IPS DF 19.7 (cell line): ENCODE measurements at regions not wholly inside any gene's neighbourhood (a gene's known extent, or its start where the extent isn't known, plus 50 kb on each side); places are given as distances from the start of the nearest gene placed in this dataset.
A peak's percentile ranks its signal among the peaks of the same experiment; 100 is the strongest.

Experiments used
- DNase-seq: peaks from one replicate; pipeline ENCODE4 v3.0.0-alpha.2; 2013; ENCODE audit warnings: low read depth, low spot score

- no peak for DNase-seq
Measured at GRCh38 chr12:127386723-127387122, 880.2 kb upstream of the TMEM132C start.

DNA sequence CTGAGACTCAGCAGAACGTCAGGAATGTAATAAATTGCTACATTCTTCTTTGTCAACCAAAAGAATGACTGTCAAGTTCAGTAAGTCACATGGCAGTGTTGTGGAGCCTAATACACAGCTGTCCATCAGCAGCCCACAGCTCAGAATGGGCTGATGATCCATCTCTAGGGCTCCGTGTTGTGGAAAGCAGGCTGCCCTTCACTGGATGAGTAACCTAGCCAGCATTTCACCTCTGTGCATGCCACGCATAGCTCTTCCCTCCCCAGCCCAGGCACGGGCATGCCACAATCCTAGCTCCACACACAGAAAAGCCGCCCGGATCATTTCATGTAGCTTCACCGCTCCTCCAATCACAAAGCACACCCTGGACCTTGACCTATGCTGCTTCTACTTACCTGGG is 878.0 kb upstream of the TMEM132C start:
- DNase-seq, result no peak

GRCh38 chr12:127389923-127390322 is 877.0 kb upstream of the TMEM132C start:
- DNase-seq, result peak; percentile 38

GRCh38 chr12:127393465-127393864 is 873.5 kb upstream of the TMEM132C start:
- no peak for DNase-seq

DNA sequence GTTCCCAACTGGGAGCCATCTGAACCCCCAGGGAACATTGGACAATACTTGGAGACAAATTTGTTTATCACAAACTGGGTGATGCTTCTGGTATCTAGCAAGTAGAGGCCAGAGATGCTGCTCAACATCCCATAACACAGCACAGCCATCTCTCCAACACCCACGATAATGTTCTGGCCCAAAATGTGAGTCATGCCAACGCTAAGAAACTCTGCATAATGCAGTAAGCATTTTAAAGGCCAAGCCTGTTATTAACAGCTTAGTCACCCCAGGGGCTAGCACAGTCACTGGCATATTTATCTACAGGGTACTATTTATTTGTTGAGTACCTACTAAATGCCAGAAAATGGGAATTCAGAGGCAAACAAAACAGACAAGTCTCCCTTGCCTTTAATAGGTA is 873.1 kb upstream of the TMEM132C start:
- DNase-seq, result no peak

GRCh38 chr12:127396734-127397133 is 870.2 kb upstream of the TMEM132C start:
- no peak for DNase-seq

DNA sequence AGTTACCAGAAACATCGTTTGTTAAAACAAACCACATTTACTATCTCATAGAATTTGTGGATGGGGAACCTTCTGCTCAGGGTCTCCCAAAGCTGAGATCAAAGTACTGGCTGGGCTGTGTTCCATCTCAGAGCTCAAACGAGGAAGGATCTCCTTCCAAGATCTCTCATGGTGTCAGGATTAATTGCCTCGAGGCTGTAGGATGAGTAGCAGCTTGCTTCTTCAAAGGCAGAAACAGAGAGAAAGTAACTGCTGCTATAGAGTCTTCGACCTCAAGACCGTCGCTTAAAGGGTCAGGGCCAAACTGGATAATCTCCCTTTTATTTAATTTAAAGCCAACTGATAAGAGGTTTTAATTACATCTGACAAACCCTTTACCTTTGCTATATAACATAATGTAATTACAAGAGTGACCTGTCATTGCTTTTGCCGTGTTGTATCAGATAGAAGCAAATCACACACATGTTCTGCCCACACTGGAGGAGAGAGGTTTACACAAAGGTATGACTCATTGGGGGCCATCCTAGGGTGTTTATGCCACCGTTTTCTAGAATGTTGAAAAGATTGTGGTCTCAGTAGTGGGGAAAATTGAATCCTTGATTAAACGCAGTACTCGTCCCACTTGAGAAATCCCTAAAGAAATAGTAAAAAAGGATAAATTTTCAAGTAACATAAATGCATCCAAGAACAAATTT is 868.8 kb upstream of the TMEM132C start:
- DNase-seq, result no peak

DNA sequence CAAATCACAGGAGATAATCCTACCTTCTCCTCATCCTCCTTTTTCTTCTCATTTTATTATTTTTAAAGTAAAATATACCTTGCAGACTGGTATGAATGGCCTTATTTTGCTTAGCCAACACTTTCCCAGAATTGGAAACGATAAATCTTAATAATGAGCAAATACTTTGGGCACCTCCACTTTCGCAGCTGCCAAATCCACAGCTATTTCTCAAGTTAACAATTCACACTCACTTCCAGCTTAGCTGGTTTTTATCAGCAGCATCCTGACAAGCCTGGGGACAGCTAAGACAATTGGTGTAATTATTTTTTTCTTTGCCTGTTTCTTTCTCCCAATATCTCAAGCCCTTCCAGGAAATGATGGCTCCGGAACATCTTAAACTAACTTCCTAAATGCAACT is 867.5 kb upstream of the TMEM132C start:
- DNase-seq, result no peak

DNA sequence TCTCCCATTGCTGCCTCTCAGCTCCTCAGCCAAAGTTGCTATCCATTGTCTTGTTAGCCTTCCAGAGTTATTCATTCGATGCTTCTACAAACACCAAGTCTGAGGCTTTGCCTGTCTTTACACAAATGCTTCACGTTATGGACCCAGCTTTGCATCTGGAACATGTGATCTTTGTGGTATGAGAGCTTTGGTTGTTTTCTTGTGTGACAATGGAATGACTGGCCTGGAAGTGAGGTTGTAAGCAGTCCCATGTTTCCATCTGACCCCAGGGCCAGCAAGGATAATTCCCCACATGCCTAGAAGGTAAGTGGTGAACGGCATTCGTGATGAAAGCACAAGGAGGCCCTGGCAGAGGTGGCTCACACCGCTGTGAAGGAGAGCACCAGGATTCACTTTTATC is 866.7 kb upstream of the TMEM132C start:
- no peak for DNase-seq

- DNase-seq, result no peak
Measured at GRCh38 chr12:127401005-127401404, 866.0 kb upstream of the TMEM132C start.

DNA sequence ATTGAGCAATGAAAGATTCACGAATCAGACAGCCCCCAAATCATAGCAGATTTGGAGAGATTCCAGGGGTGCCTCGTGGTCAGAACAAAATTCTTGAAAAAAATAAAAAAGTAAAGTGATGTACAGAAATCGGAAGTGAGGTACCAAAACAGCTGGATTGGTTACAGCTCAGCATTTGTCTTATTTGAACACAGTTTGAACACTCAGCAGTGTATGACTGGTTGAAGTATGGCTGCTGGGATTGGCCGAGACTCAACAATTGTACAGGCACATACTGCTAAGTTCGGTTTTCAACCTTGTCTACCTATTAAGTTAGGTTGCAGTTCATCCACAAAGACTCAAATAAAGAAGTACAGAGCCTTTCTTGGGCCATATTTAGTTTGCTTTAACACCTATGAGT is 865.4 kb upstream of the TMEM132C start:
- DNase-seq, result no peak

- DNase-seq, result no peak
Measured at GRCh38 chr12:127411166-127411915, 855.6 kb upstream of the TMEM132C start.

DNA sequence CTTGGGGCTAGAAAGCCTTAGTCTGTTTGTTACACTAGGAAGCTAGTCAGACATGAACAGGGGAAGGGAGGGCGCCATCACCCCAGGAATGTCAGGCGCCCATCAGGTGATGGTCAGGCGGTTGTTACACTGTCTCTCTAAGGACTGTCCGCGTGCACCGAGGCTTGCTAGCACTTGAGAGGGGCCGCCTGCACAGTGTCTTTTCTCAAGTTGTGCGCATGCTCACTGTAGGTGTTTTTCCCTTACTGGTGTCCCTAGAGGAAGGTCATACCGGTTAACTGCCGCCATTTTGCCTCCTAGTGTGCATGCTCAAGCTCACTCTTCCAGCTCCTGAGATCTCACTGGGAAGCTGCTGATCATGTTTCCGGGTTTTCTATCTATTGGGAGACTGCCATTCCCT is 855.0 kb upstream of the TMEM132C start:
- no peak for DNase-seq

GRCh38 chr12:127412866-127413265 is 854.1 kb upstream of the TMEM132C start:
- DNase-seq, result no peak

- DNase-seq, result no peak
Measured at GRCh38 chr12:127414186-127414585, 852.8 kb upstream of the TMEM132C start.

DNA sequence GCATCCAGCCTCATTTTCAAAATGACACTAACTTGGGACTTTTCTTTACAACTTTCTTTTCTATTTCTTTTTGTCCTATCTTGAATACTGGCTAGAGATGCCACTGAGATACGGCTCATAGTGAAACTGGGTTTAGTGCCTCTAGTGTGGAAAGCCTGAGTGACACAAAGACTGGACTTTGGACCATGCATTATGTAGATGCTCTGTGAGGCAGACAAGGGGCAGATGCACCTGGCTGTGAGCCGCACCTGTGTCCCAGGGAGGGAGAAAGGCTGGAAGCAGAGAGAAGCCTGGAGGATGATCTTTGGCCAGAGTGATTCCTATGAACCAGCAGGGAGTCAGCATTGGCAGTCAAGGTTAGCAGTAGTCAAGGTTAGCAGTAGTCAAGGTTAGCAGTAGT is 852.3 kb upstream of the TMEM132C start:
- DNase-seq, result no peak

- no peak for DNase-seq
Measured at GRCh38 chr12:127416796-127417195, 850.2 kb upstream of the TMEM132C start.

DNA sequence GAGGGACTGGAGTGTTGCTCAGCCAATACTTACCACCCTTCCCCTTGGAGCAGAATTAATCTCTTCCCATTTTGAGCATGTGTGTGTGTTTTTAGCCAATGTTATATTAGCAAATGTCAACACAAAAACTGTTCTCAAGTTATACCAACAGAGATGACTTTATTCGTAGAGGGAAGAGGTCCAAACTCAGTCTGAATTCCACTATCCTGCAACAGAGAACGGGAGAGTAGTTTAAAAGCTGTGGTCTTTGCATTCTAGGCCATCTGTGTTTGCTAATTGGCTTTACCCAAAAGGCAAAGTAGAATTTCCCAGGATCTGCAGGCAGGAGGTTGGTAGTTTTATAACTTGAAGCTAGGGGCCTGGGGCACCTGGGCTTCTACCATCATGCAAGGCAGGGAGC is 847.9 kb upstream of the TMEM132C start:
- DNase-seq, result no peak

DNA sequence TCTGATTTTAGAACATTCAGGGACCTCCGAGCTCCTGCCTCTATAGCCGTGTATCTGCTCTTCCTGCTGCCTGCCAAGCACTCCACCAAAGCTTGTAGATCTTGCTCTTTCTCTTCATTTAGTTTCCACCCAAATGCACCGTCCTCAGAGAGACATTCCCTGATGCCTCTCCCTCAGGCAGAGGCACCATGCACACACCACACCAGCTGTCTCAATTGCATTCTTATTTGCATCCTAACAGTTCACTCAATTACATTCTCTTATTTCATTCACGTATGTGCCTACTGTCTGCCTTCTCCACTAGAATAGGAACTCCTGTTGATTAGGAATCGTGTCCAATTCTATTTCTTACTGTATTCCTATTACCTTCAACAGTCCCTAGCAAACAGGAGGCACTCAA is 845.4 kb upstream of the TMEM132C start:
- no peak for DNase-seq

- DNase-seq, result no peak
Measured at GRCh38 chr12:127422935-127423566, 843.9 kb upstream of the TMEM132C start.

- no peak for DNase-seq
Measured at GRCh38 chr12:127425474-127425873, 841.5 kb upstream of the TMEM132C start.

GRCh38 chr12:127428420-127428819 is 838.5 kb upstream of the TMEM132C start:
- no peak for DNase-seq
